T-cell (primary cell): ENCODE measurements at regions not wholly inside any gene's neighbourhood (a gene's known extent, or its start where the extent isn't known, plus 50 kb on each side); places are given as distances from the start of the nearest gene placed in this dataset.
A peak's percentile ranks its signal among the peaks of the same experiment; 100 is the strongest.
"Not testable (repeated sequence)": the region's sequence is repeated elsewhere in the genome, so short reads cannot be mapped to it uniquely, and the experiment has no call there.

Experiments used
- ATAC-seq, 4 experiments: fragments of 200-7000 bp in 3 of 4; fragments of 150-1000 bp in 1 of 4; cut with Tn5 transposase; replicated peaks in 1 of 4; 1 replicate in 3 of 4; 2 replicates in 1 of 4; pipeline ENCODE4 v1.10.0; 2021; ENCODE audit warnings: moderate library complexity in 3 of 4, mild to moderate bottlenecking in 2 of 4, moderate number of reproducible peaks in 1 of 4
- CTCF ChIA-PET, 2 donors: fragments of 300-600 bp; sonication (Branson Sonifier 250); formaldehyde crosslinking; loops; one replicate each; lab custom pipeline; 2022; ENCODE audit warnings: antibody characterized with exemption in 2 of 2; lab: Charles Lee
- POLR2A ChIA-PET, 2 donors: fragments of 300-600 bp; sonication (Branson Sonifier 250); formaldehyde crosslinking; loops; one replicate each; lab custom pipeline; 2022; ENCODE audit warnings: antibody characterized with exemption in 2 of 2; lab: Charles Lee
- DNase-seq, 35 experiments: peaks; one replicate each; pipeline versions ENCODE4 v3.0.0 to v3.0.0-alpha.2; 2013 to 2023
- H3K27ac ChIP-seq: one replicate; pipeline ENCODE4 v1.5.1; 2013; ENCODE audit warnings: low read length
- H3K27me3 ChIP-seq, 2 experiments: replicated peaks in 1 of 2; 1 replicate in 1 of 2; 2 replicates in 1 of 2; pipeline versions ENCODE4 v1.6.1 to v1.7.0; 2013; ENCODE audit warnings: low read length in 1 of 2, mixed read lengths in 1 of 2; ENCODE audit not compliant: control insufficient read depth in 2 of 2, insufficient read depth in 2 of 2; ENCODE audit errors: extremely low read depth in 1 of 2
- H3K36me3 ChIP-seq, 2 donors: 1 replicate in 1 of 2; 2 replicates in 1 of 2; pipeline versions ENCODE4 v1.6.1 to v1.7.0; 2013; ENCODE audit warnings: low read length in 1 of 2; ENCODE audit not compliant: control insufficient read depth in 2 of 2, insufficient read depth in 1 of 2; ENCODE audit errors: extremely low read depth in 1 of 2
- H3K4me1 ChIP-seq, 2 experiments: 1 replicate in 1 of 2; 2 replicates in 1 of 2; pipeline versions ENCODE4 v1.6.1 to v1.7.0; 2013; ENCODE audit warnings: low read length in 2 of 2, mixed read lengths in 1 of 2; ENCODE audit not compliant: insufficient read depth in 2 of 2, control insufficient read depth in 1 of 2; ENCODE audit errors: extremely low read depth in 1 of 2
- H3K4me3 ChIP-seq, 2 donors: 1 replicate in 1 of 2; 2 replicates in 1 of 2; pipeline versions ENCODE4 v1.5.1 to v1.7.0; 2013; ENCODE audit warnings: mild to moderate bottlenecking in 2 of 2, low read length in 1 of 2, moderate library complexity in 1 of 2; ENCODE audit not compliant: control insufficient read depth in 1 of 2; ENCODE audit errors: extremely low read depth in 1 of 2
- H3K9me3 ChIP-seq: 2 replicates; pipeline ENCODE4 v1.7.0; 2013
- H3K27ac Mint-ChIP-seq, 2 donors: one replicate each; pipeline ENCODE4 v1.8.0; 2020 to 2021; ENCODE audit warnings: mild to moderate bottlenecking in 2 of 2, mixed read lengths in 2 of 2
- H3K27me3 Mint-ChIP-seq, 2 donors: one replicate each; pipeline ENCODE4 v1.8.0; 2021 to 2022; ENCODE audit warnings: mixed read lengths in 2 of 2
- H3K36me3 Mint-ChIP-seq: one replicate; pipeline ENCODE4 v1.8.0; 2021; ENCODE audit warnings: mixed read lengths
- H3K4me1 Mint-ChIP-seq, 3 donors: one replicate each; pipeline ENCODE4 v1.8.0; 2020 to 2022; ENCODE audit warnings: mixed read lengths in 3 of 3, mild to moderate bottlenecking in 1 of 3
- H3K4me3 Mint-ChIP-seq, 3 donors: one replicate each; pipeline ENCODE4 v1.8.0; 2020 to 2022; ENCODE audit warnings: mild to moderate bottlenecking in 3 of 3, mixed read lengths in 3 of 3, moderate library complexity in 3 of 3
- H3K9me3 Mint-ChIP-seq, 3 donors: one replicate each; pipeline ENCODE4 v1.8.0; 2020 to 2022; ENCODE audit warnings: mixed read lengths in 3 of 3
- WGBS: methylation state at CpG from one replicate; pipeline ENCODE4 v1.1.5; 2013; ENCODE audit warnings: missing lambda C conversion rate; ENCODE audit not compliant: insufficient coverage; 5-methylcytosine and 5-hydroxymethylcytosine counted together

DNA sequence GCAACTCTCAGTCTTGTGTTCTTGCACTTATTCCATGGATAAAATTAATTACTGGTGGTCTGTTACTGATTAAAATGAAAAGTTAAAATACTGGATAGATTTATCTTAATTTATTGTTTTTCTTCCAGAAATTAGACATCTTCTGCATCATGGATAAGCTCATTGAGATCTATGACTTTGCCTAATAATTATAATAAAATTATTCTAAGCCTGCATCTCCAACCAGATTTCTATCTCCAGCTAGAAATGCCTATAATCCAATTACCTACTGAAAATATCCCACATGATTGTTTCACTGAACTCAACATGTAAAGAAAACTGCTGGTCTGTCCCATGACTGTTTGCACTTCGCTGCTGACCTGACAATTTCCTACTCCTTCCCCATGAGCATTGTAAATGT, 88.3 kb upstream of the ACBD5 start:
- Mint-ChIP-seq H3K9me3 (no peaks in the 10 kb centered on the region), H3K36me3 (no peaks in the 10 kb centered on the region), H3K4me1 (no peaks in the 10 kb centered on the region), H3K27ac (no peak overlapping the region), H3K27me3 (peaks cover 2 to 5% of the 10 kb centered on the region in 2 donors), H3K4me3 (no peak overlapping the region)
- no peak for DNase-seq
- no peaks in the 10 kb centered on the region for H3K36me3 ChIP-seq
- H3K4me1 ChIP-seq, result no peaks in the 10 kb centered on the region
- H3K27me3 ChIP-seq, result no peaks in the 10 kb centered on the region
- WGBS, result 88% methylated on average over 1 of the region's 1 CpG
- ChIA-PET CTCF (interaction anchor here in 1 of 2 donors (0.6 to 0.7 kb wide), 3 partner anchors 143 to 1004 kb away, joined by 3 to 4 read pairs (median 3); no protein-coding TSS in a partner anchor), POLR2A (interaction anchor here in 1 of 2 donors (0.6 kb wide), 1 partner anchor 283 kb away, joined by 4 read pairs; no protein-coding TSS in a partner anchor)
- no peak for ATAC-seq
- no peak overlapping the region for H3K27ac ChIP-seq
- H3K4me3 ChIP-seq, result no peak overlapping the region
- no peaks in the 10 kb centered on the region for H3K9me3 ChIP-seq

DNA sequence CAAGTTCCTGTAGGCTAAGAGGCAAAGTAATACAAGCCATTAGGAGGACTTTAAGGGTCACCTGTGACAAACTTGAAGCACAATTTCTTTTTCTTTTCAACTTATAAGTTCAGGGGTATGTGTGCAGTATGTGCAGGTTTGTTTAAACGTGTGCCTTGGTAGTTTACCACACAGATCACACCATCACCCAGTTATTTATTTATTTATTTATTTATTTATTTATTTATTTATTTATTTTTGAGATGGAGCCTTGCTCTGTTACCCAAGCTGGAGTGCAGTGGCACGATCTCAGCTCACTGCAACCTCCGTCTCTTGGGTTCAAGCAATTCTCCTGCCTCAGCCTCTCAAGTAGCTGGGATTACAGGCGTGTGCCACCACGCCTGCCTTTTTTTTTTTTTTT, 86.2 kb upstream of the ACBD5 start:
- not testable (repeated sequence) for H3K4me1 ChIP-seq, H3K9me3 ChIP-seq, H3K4me3 Mint-ChIP-seq, H3K36me3 Mint-ChIP-seq, H3K9me3 Mint-ChIP-seq, H3K27ac ChIP-seq, H3K27ac Mint-ChIP-seq, DNase-seq, ATAC-seq, H3K4me1 Mint-ChIP-seq, H3K4me3 ChIP-seq, H3K27me3 ChIP-seq, H3K36me3 ChIP-seq, H3K27me3 Mint-ChIP-seq
- no CpG with 5 or more reads among the region's 5 CpGs for WGBS
- POLR2A ChIA-PET, result interaction anchor here in 1 of 2 donors (0.5 to 0.6 kb wide), 2 partner anchors 83 to 142 kb away, joined by 4 to 11 read pairs; no protein-coding TSS in a partner anchor
- CTCF ChIA-PET, result interaction anchor here in 1 of 2 donors (0.6 kb wide), 1 partner anchor 11 kb away, joined by 5 read pairs; no protein-coding TSS in a partner anchor

DNA sequence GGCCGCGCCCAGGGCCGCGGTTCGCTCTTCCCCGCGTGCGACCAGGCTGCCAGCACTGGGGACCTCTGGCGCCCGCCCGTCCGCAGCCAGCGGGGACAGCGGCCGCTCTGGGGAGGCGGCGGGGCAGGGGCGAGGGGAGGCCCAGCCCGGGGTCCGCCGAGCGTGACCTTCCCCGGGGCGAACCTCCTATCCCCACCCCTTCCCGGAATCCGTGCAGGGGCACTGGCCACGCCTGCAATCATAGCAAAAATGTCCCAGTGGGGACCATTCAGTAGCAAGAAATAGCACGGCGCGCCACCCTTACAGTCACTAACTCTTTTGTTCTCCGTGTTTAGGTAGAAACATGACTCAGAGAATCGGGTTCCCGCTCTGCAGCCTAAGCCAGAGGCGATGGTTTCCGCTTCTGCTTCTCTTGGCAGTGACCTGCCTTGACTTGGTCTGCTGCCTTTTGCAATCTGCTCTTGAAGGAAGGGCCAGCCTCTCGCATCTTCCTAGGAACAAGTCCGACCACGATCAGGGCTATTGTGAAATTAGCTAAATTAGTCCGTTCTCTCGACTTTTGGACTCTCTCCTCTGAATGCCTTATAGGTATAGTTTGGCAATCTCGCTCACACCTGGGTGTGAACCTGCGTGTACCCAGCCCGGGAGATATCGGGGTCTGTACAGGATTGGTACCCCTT, 79.3 kb upstream of the ACBD5 start:
- Histone ChIP-seq H3K4me3 (no peak overlapping the region), H3K4me1 (peaks cover 0 to 9% of the 10 kb centered on the region in 2 experiments), H3K27me3 (peaks cover 0 to 19% of the 10 kb centered on the region in 2 experiments), H3K36me3 (no peaks in the 10 kb centered on the region), H3K27ac (no peak overlapping the region), H3K9me3 (no peaks in the 10 kb centered on the region)
- POLR2A ChIA-PET, result no interaction called here
- H3K36me3 Mint-ChIP-seq, result no peaks in the 10 kb centered on the region
- no peak overlapping the region for H3K27ac Mint-ChIP-seq
- peaks cover 11 to 29% of the 10 kb centered on the region in 2 donors for H3K27me3 Mint-ChIP-seq
- 21% methylated on average over 40 of the region's 44 CpGs for WGBS
- H3K4me1 Mint-ChIP-seq, result peaks cover 2 to 10% (median 9%) of the 10 kb centered on the region in 3 donors
- H3K9me3 Mint-ChIP-seq, result no peaks in the 10 kb centered on the region
- DNase-seq, result peak in 10 of 35 experiments; percentile 0 to 12 (median 6)
- ATAC-seq, result peak; percentile 54 to 76 (median 64)
- peak overlapping the region in 2 of 3 donors; percentile 31 to 61 for H3K4me3 Mint-ChIP-seq
- CTCF ChIA-PET, result interaction anchor here in 1 of 2 donors (0.6 kb wide), 1 partner anchor 252 kb away, joined by 13 read pairs; no protein-coding TSS in a partner anchor

DNA sequence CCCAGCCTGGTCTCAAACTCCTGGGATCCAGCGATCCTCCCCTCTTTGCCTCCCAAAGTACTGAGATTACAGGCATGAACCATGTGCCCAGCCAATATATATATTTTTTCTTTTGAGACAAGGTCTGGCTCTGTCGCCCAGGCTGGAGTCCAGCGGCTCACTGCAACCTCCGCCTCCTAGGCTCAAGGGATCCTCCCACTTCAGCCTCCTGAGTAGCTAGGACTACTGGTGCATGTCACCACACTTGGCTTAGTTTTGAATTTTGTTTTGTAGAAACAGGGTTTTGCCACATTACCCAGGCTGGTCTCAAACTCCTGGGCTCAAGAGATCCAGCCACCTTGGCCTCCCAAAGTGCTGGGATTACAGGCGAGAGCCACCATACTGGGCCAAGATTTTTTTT, 78.5 kb upstream of the ACBD5 start:
- H3K4me3 Mint-ChIP-seq, result peak overlapping the region in 1 of 3 donors; percentile 61

DNA sequence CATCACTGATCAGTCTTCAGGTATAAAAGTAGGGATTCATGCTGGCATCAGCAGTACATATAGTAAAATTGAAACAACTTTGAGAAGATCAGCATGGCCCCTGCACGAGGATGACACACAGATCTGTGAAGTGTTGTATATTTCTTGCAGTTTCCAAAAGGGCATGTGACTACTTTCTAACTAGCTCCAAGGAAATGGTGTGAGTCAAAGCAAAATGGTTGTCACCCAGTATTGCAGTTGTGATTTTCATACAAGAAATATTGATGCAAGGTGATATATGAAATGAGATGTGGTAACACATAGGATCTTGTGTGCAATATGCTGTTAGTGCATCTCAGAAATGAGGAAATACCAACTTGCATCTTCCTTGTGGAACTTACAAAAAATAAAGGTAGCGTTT, 74.5 kb upstream of the ACBD5 start:
- DNase-seq, H3K36me3 Mint-ChIP-seq, H3K27ac Mint-ChIP-seq, H3K4me3 Mint-ChIP-seq, H3K36me3 ChIP-seq, H3K4me1 Mint-ChIP-seq, ATAC-seq, POLR2A ChIA-PET, H3K4me1 ChIP-seq, H3K4me3 ChIP-seq, H3K9me3 ChIP-seq, CTCF ChIA-PET, H3K27ac ChIP-seq, H3K9me3 Mint-ChIP-seq: not testable (repeated sequence)
- peaks cover 13 to 24% of the 10 kb centered on the region in 2 donors for H3K27me3 Mint-ChIP-seq
- no CpG with 5 or more reads among the region's 2 CpGs for WGBS
- peaks cover 0 to 12% of the 10 kb centered on the region in 2 experiments for H3K27me3 ChIP-seq

More for the DNA sequence above, 78.5 kb upstream of the ACBD5 start:
- H3K36me3 ChIP-seq, H3K9me3 ChIP-seq, H3K9me3 Mint-ChIP-seq, H3K27ac Mint-ChIP-seq, H3K27ac ChIP-seq, H3K4me1 ChIP-seq, ATAC-seq, DNase-seq, H3K36me3 Mint-ChIP-seq, POLR2A ChIA-PET, H3K4me3 ChIP-seq, H3K4me1 Mint-ChIP-seq: not testable (repeated sequence)
- H3K27me3 Mint-ChIP-seq, result peaks cover 13 to 29% of the 10 kb centered on the region in 2 donors
- WGBS, result 100% methylated on average over 1 of the region's 5 CpGs
- H3K27me3 ChIP-seq, result peaks cover 0 to 19% of the 10 kb centered on the region in 2 experiments
- CTCF ChIA-PET, result interaction anchor here in 1 of 2 donors (0.6 kb wide), 1 partner anchor 253 kb away, joined by 13 read pairs; no protein-coding TSS in a partner anchor

DNA sequence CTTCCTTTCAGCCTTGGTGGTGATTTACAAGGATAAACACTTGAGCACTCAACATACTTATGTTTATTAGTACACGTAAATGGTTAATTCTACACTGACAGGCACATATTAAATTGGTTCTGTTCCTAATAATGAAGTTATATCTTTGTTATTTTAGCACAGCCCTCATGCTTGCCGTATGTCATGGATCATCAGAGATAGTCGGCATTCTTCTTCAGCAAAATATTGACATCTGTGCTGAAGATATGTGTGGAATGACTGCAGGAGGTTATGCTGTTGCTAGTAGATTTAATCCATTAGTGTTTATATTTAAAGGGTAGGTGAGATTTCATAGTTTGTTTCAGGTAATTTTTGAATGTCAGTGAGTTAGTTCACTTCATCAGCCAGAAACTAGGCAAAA, 73.0 kb upstream of the ACBD5 start:
- H3K9me3 ChIP-seq, H3K9me3 Mint-ChIP-seq, POLR2A ChIA-PET, H3K4me3 Mint-ChIP-seq, H3K36me3 ChIP-seq, H3K4me3 ChIP-seq, H3K4me1 Mint-ChIP-seq, H3K4me1 ChIP-seq, CTCF ChIA-PET, H3K27ac Mint-ChIP-seq, DNase-seq, H3K36me3 Mint-ChIP-seq, H3K27ac ChIP-seq, H3K27me3 ChIP-seq, ATAC-seq: not testable (repeated sequence)
- 100% methylated on average over 1 of the region's 3 CpGs for WGBS
- peaks cover 11 to 13% of the 10 kb centered on the region in 2 donors for H3K27me3 Mint-ChIP-seq
